GM10266 (cell line): ENCODE measurements at regions not wholly inside any gene's neighbourhood (a gene's known extent, or its start where the extent isn't known, plus 50 kb on each side); places are given as distances from the start of the nearest gene placed in this dataset.

Experiments
- DNase-seq: peaks from one replicate; pipeline ENCODE4 v3.0.0; 2012; ENCODE audit errors: extremely low spot score
- TF ChIP-seq, protein P1 (sequence below): IDR thresholded peaks from 2 replicates; pipeline ENCODE4 v1.5.1; 2012; ENCODE audit warnings: mild to moderate bottlenecking, low read depth; ENCODE audit not compliant: control insufficient read depth, insufficient read depth; ENCODE audit errors: missing control alignments

GRCh38 chr13:84491952-84492351, 609.7 kb upstream of the SLITRK1 start:
- DNase-seq, result no peak
- TF ChIP-seq, protein P1, sequence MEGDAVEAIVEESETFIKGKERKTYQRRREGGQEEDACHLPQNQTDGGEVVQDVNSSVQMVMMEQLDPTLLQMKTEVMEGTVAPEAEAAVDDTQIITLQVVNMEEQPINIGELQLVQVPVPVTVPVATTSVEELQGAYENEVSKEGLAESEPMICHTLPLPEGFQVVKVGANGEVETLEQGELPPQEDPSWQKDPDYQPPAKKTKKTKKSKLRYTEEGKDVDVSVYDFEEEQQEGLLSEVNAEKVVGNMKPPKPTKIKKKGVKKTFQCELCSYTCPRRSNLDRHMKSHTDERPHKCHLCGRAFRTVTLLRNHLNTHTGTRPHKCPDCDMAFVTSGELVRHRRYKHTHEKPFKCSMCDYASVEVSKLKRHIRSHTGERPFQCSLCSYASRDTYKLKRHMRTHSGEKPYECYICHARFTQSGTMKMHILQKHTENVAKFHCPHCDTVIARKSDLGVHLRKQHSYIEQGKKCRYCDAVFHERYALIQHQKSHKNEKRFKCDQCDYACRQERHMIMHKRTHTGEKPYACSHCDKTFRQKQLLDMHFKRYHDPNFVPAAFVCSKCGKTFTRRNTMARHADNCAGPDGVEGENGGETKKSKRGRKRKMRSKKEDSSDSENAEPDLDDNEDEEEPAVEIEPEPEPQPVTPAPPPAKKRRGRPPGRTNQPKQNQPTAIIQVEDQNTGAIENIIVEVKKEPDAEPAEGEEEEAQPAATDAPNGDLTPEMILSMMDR, result no peak

DNA sequence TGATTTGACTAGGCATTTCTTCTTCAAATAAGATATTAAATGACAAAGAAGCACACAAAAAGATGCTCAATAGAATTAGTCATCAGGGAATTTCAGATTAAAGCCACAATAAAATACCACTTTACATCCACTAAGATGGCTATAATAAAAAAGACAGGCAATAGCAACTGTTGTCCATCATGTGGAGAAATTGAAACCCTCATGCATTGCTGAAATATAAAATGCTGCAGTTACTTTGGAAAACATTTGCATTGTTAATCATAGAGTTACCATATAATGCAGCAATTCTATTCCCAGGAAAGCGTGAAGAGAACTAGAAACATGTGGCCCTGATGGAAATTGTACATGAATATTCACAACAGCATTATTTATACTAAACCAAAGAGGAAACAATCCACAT, 605.5 kb upstream of the SLITRK1 start:
- DNase-seq, result no peak
- TF ChIP-seq, protein P1, result no peak

- DNase-seq, result no peak
Observed at GRCh38 chr13:84481958-84482357, 599.7 kb upstream of the SLITRK1 start.

GRCh38 chr13:84479656-84480055, 597.4 kb upstream of the SLITRK1 start:
- no peak for DNase-seq
- TF ChIP-seq, protein P1, result no peak

More at GRCh38 chr13:84481958-84482357, 599.7 kb upstream of the SLITRK1 start:
- TF ChIP-seq, protein P1, result no peak

GRCh38 chr13:84470528-84470927, 588.3 kb upstream of the SLITRK1 start:
- no peak for DNase-seq

DNA sequence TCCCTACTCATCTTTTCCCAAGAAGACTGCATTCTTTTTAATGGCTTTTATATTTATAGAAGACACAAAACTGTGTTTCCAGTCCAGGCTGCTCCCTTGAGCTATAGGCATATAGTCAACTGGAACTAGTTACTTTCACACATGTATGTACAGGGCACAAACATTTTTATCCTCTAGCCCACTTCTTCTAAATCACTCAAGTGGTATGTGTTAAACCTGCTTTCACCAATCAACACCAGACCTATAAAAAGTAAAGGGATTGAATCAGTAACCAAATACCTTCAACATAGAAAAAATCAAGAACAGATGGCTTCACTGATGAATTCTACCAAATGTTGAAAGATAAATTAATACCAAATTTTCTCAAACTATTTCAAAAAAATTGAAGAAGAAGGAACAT, 584.2 kb upstream of the SLITRK1 start:
- TF ChIP-seq, protein P1, result no peak

More at GRCh38 chr13:84470528-84470927, 588.3 kb upstream of the SLITRK1 start:
- TF ChIP-seq, protein P1, result no peak

GRCh38 chr13:84460989-84461388, 578.7 kb upstream of the SLITRK1 start:
- no peak for DNase-seq
- TF ChIP-seq, protein P1, result no peak

More for the DNA sequence above, 584.2 kb upstream of the SLITRK1 start:
- DNase-seq, result no peak
